Neural crest cell (in vitro differentiated cells): ENCODE measurements at regions not wholly inside any gene's neighbourhood (a gene's known extent, or its start where the extent isn't known, plus 50 kb on each side); places are given as distances from the start of the nearest gene placed in this dataset.

ENCODE experiments used
- DNase-seq: peaks from one replicate; pipeline ENCODE4 v3.0.0; 2021; ENCODE audit warnings: low read depth, mixed read lengths, low spot score
- H3K27ac Mint-ChIP-seq: one replicate; pipeline ENCODE4 v1.8.0; 2021; ENCODE audit warnings: mild to moderate bottlenecking, mixed read lengths; ENCODE audit not compliant: unreplicated experiment
- H3K27me3 Mint-ChIP-seq: 2 replicates; pipeline ENCODE4 v1.8.0; 2021; ENCODE audit warnings: low read depth, mild to moderate bottlenecking, mixed read lengths
- H3K36me3 Mint-ChIP-seq: 2 replicates; pipeline ENCODE4 v1.8.0; 2021; ENCODE audit warnings: low read depth, mild to moderate bottlenecking, mixed read lengths
- H3K4me1 Mint-ChIP-seq: 2 replicates; pipeline ENCODE4 v1.8.0; 2021; ENCODE audit warnings: mixed read lengths
- H3K4me3 Mint-ChIP-seq: one replicate; pipeline ENCODE4 v1.8.0; 2021; ENCODE audit warnings: mild to moderate bottlenecking, mixed read lengths
- H3K9me3 Mint-ChIP-seq: 2 replicates; pipeline ENCODE4 v1.8.0; 2021; ENCODE audit warnings: mixed read lengths
- CTCF ChIP-seq: fragments of 200-600 bp; sonication (generic); conservative IDR thresholded peaks from 2 replicates; pipeline ENCODE4 v1.5.0; 2021; ENCODE audit warnings: antibody characterized with exemption, mild to moderate bottlenecking

- Mint-ChIP-seq H3K27ac (peak overlapping the region; percentile 43), H3K36me3 (no peaks in the 10 kb centered on the region), H3K4me3 (no peak overlapping the region), H3K9me3 (no peaks in the 10 kb centered on the region), H3K27me3 (peaks cover 38% of the 10 kb centered on the region), H3K4me1 (peaks cover 47% of the 10 kb centered on the region)
- no peak for DNase-seq
- no peak for TF ChIP-seq CTCF
Observed at GRCh38 chr16:85176541-85177447, 64.5 kb upstream of the CIBAR2 start.

DNA sequence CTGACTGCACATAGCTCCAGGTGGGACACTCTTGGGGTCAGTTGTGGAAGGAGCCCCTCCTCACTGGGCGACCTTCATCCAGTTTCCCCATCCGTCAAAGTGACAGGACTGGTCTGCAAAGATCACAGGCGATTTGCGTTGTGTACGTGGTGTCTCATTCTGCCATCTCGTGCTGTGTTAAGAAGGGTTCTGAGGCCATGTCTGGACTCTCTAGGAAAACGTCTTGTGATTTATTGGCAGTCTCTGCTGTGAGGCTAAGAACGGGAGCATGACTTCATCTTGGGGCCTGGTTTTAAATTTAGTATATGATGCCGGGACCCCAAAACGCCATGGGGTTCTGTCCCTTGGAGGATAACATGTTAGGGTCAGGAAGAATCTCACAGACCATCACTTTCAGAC is 65.2 kb upstream of the CIBAR2 start:
- H3K4me1 Mint-ChIP-seq, result peaks cover 41% of the 10 kb centered on the region

GRCh38 chr16:85178006-85178591 is 65.8 kb upstream of the CIBAR2 start:
- peaks cover 34% of the 10 kb centered on the region for H3K4me1 Mint-ChIP-seq
- no peak for TF ChIP-seq CTCF
- no peaks in the 10 kb centered on the region for H3K9me3 Mint-ChIP-seq

More for the DNA sequence above, 65.2 kb upstream of the CIBAR2 start:
- TF ChIP-seq CTCF, result no peak
- H3K27me3 Mint-ChIP-seq, result peaks cover 31% of the 10 kb centered on the region
- H3K27ac Mint-ChIP-seq, result peak overlapping the region; percentile 43
- H3K36me3 Mint-ChIP-seq, result no peaks in the 10 kb centered on the region
- no peak overlapping the region for H3K4me3 Mint-ChIP-seq
- DNase-seq, result no peak
- H3K9me3 Mint-ChIP-seq, result no peaks in the 10 kb centered on the region

GRCh38 chr16:85178596-85178995 is 66.3 kb upstream of the CIBAR2 start:
- peaks cover 4% of the 10 kb centered on the region for H3K36me3 Mint-ChIP-seq
- H3K4me3 Mint-ChIP-seq, result no peak overlapping the region
- H3K27me3 Mint-ChIP-seq, result peaks cover 20% of the 10 kb centered on the region
- H3K9me3 Mint-ChIP-seq, result no peaks in the 10 kb centered on the region
- no peak for TF ChIP-seq CTCF
- H3K4me1 Mint-ChIP-seq, result peaks cover 29% of the 10 kb centered on the region
- H3K27ac Mint-ChIP-seq, result no peak overlapping the region
- DNase-seq, result no peak

More at GRCh38 chr16:85178006-85178591, 65.8 kb upstream of the CIBAR2 start:
- Mint-ChIP-seq H3K4me3 (no peak overlapping the region), H3K27ac (peak overlapping the region; percentile 87), H3K36me3 (peaks cover 3% of the 10 kb centered on the region), H3K27me3 (peaks cover 25% of the 10 kb centered on the region)
- DNase-seq, result no peak

DNA sequence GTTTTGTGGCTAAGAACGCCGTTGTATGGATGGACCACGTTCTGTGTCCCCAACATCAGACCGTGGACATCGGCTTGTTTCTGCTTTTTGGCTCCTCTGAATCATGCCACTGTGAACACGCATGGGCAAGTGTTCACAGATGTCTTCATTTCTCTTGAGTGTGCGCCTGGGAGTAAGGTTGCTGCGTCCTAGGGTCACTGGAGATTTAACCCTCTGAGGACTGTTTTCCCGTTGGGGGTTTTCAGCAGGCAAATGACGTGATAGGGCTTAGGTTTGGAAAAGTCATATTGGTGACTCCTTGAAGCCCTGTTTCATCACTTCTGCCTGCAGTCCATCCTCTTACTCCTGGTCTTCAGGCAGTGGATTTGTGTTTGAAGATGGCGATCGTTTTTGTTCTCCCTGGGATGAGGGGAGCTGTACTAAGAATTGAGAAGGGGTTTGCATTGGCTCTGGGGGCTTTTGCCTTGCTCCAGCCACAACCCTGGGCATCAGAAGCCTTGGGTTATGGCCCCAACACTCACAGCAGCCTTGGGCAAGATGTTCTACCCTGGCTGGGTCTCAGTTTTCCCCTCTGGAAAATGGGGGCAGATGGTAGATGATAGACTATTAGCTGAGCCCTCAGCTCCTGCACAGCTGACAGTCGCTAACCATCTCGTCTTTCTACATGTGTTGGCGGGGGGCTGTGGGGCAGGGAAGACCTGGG is 67.2 kb upstream of the CIBAR2 start:
- no peak for TF ChIP-seq CTCF
- Mint-ChIP-seq H3K36me3 (peaks cover 10% of the 10 kb centered on the region), H3K27me3 (peaks cover 11% of the 10 kb centered on the region), H3K9me3 (no peaks in the 10 kb centered on the region), H3K4me1 (peaks cover 20% of the 10 kb centered on the region), H3K27ac (no peak overlapping the region), H3K4me3 (no peak overlapping the region)
- DNase-seq, result no peak
